GM13976 (cell line): ENCODE measurements at regions not wholly inside any gene's neighbourhood (a gene's known extent, or its start where the extent isn't known, plus 50 kb on each side); places are given as distances from the start of the nearest gene placed in this dataset.

Experiments
- DNase-seq: peaks from one replicate; pipeline ENCODE4 v3.0.0; 2012; ENCODE audit warnings: low spot score
- CTCF ChIP-seq: IDR thresholded peaks from 2 replicates; pipeline ENCODE4 v1.5.1; 2012; ENCODE audit warnings: borderline replicate concordance, mild to moderate bottlenecking; ENCODE audit not compliant: insufficient read depth; ENCODE audit errors: extremely low read depth, missing control alignments, control extremely low read depth
- in situ Hi-C: fragments of 300-500 bp; cut with MboI; formaldehyde crosslinking; loops from one replicate; pipeline ENCODE4 v1.12.0; 2022; ENCODE audit warnings: low sequenced_read_pairs, mixed read lengths, inconsistent platforms; ENCODE audit not compliant: unreplicated experiment

GRCh38 chr6:144595266-144595665 is 310.1 kb downstream of the UTRN start:
- no peak for DNase-seq
- in situ Hi-C loops: loop anchor here (25.0 kb wide), 2 partner anchors 342 to 442 kb away; no protein-coding TSS in a partner anchor
- no peak for TF ChIP-seq CTCF

- no peak for DNase-seq
These were observed 312.4 kb downstream of the UTRN start for GRCh38 chr6:144597511-144597910.

GRCh38 chr6:144599615-144600014 is 314.5 kb downstream of the UTRN start:
- in situ Hi-C loops: loop anchor here (25.0 kb wide), 2 partner anchors 338 to 438 kb away; no protein-coding TSS in a partner anchor
- no peak for DNase-seq
- TF ChIP-seq CTCF: no peak

More at GRCh38 chr6:144597511-144597910, 312.4 kb downstream of the UTRN start:
- in situ Hi-C loops: loop anchor here (25.0 kb wide), 2 partner anchors 340 to 440 kb away; no protein-coding TSS in a partner anchor
- TF ChIP-seq CTCF: no peak

- in situ Hi-C loops: no loop called here
- no peak for TF ChIP-seq CTCF
- no peak for DNase-seq
These were observed 316.1 kb downstream of the UTRN start for GRCh38 chr6:144601221-144601620.

GRCh38 chr6:144602523-144603180 is 317.5 kb downstream of the UTRN start:
- in situ Hi-C loops: no loop called here
- no peak for TF ChIP-seq CTCF

GRCh38 chr6:144606083-144606482 is 320.9 kb downstream of the UTRN start:
- in situ Hi-C loops: no loop called here
- no peak for TF ChIP-seq CTCF
- DNase-seq: no peak

More at GRCh38 chr6:144602523-144603180, 317.5 kb downstream of the UTRN start:
- DNase-seq: no peak
